SU-DHL-6 (cell line): ENCODE measurements at regions not wholly inside any gene's neighbourhood (a gene's known extent, or its start where the extent isn't known, plus 50 kb on each side); places are given as distances from the start of the nearest gene placed in this dataset.

Experiments used
- EZH2phosphoT487 ChIP-seq: fragments of 200-600 bp; sonication (generic), shearing (Covaris generic); conservative IDR thresholded peaks from 2 replicates; pipeline ENCODE4 v1.6.1; 2018; ENCODE audit warnings: mild to moderate bottlenecking, antibody characterized with exemption, low read length, moderate library complexity, mixed read lengths
- TF ChIP-seq, protein P1 (sequence below): fragments of 200-600 bp; sonication (generic); IDR thresholded peaks from one replicate; pipeline ENCODE4 v1.5.1; 2017; ENCODE audit warnings: antibody characterized with exemption, mild to moderate bottlenecking, low read length, moderate library complexity; ENCODE audit not compliant: insufficient read depth, poor library complexity, severe bottlenecking

GRCh38 chr5:62814991-62815390 is 236.4 kb downstream of the LRRC70 start:
- no peak for TF ChIP-seq EZH2phosphoT487
- TF ChIP-seq, protein P1, sequence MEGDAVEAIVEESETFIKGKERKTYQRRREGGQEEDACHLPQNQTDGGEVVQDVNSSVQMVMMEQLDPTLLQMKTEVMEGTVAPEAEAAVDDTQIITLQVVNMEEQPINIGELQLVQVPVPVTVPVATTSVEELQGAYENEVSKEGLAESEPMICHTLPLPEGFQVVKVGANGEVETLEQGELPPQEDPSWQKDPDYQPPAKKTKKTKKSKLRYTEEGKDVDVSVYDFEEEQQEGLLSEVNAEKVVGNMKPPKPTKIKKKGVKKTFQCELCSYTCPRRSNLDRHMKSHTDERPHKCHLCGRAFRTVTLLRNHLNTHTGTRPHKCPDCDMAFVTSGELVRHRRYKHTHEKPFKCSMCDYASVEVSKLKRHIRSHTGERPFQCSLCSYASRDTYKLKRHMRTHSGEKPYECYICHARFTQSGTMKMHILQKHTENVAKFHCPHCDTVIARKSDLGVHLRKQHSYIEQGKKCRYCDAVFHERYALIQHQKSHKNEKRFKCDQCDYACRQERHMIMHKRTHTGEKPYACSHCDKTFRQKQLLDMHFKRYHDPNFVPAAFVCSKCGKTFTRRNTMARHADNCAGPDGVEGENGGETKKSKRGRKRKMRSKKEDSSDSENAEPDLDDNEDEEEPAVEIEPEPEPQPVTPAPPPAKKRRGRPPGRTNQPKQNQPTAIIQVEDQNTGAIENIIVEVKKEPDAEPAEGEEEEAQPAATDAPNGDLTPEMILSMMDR: no peak
